GM10266 (cell line): ENCODE measurements at regions not wholly inside any gene's neighbourhood (a gene's known extent, or its start where the extent isn't known, plus 50 kb on each side); places are given as distances from the start of the nearest gene placed in this dataset.

Experiments used
- DNase-seq: peaks from one replicate; pipeline ENCODE4 v3.0.0; 2012; ENCODE audit errors: extremely low spot score
- TF ChIP-seq, protein P1 (sequence below): IDR thresholded peaks from 2 replicates; pipeline ENCODE4 v1.5.1; 2012; ENCODE audit warnings: mild to moderate bottlenecking, low read depth; ENCODE audit not compliant: control insufficient read depth, insufficient read depth; ENCODE audit errors: missing control alignments

DNA sequence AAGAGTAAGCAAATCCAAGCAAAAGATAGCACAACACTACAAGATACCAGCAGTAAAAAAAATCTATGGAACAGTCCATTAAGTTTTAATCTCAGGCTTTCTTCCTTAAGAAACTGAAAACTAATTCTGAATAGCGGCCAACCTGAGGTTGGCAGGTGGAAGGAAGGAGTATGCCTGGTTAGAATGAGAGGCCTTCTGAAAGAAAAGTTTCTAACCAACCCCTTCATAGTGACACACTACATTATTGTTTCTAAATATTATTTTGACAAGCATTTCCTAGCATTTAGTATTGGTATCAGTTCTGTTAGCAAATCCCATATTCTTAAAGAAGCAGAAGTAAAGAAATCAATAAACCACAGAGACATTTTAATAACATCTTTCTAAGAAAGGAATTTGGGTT lies 205.7 kb upstream of the PTBP2 start:
- no peak for DNase-seq
- TF ChIP-seq, protein P1, sequence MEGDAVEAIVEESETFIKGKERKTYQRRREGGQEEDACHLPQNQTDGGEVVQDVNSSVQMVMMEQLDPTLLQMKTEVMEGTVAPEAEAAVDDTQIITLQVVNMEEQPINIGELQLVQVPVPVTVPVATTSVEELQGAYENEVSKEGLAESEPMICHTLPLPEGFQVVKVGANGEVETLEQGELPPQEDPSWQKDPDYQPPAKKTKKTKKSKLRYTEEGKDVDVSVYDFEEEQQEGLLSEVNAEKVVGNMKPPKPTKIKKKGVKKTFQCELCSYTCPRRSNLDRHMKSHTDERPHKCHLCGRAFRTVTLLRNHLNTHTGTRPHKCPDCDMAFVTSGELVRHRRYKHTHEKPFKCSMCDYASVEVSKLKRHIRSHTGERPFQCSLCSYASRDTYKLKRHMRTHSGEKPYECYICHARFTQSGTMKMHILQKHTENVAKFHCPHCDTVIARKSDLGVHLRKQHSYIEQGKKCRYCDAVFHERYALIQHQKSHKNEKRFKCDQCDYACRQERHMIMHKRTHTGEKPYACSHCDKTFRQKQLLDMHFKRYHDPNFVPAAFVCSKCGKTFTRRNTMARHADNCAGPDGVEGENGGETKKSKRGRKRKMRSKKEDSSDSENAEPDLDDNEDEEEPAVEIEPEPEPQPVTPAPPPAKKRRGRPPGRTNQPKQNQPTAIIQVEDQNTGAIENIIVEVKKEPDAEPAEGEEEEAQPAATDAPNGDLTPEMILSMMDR: no peak

DNA sequence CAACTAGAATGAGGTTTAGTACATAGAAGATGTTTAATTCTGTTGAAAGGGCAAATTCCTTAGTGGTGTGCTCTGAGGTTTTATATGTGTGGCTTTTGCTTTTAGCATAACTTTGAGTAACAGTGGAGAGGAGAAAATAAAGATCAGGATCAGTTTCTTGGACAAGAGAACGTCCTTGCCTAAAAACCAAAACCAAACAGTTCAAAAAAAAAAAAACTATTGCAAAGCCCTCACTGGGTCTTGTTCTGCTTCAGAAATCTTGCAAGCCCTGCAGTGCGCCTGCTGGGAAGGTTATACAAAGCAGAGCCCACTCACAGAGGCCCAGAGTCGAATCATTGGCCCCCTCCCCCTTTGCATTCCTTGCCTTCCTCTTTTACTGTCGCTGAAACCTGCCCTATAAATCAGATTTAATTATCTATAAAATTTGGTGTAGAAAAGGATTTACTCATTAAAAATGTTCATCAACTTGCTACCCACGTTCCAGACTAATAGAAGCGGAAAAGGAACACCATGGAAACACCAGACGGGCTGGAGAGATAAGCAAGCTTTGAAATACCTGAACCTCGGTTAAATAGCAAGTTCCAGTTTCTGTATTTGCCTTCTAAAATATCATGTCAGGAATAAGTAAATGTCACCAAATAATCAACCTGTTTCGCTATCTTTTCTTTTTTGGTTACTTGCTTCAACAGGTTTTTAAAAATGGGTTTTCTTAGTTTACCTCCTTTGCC lies 201.6 kb upstream of the PTBP2 start:
- DNase-seq: no peak
- TF ChIP-seq, protein P1: no peak

DNA sequence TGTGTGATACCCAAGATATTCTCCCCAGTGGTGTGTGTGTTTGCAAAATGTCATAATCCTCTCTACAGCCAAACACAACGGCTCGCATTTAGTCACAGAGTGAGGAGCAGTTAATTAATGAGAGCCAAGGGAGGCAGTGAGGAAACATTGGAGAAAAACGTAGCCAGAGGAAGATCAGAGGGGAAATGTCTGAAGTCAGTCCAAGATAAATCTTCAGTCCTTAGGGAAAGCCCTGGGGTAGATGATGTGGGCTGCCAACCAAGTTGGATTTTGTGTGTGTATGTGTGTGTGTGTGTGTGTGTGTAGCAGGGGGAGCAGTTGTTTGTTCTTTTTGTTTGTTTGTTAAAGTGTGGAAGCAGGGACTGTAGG lies 201.0 kb upstream of the PTBP2 start:
- DNase-seq: no peak
- TF ChIP-seq, protein P1: no peak

DNA sequence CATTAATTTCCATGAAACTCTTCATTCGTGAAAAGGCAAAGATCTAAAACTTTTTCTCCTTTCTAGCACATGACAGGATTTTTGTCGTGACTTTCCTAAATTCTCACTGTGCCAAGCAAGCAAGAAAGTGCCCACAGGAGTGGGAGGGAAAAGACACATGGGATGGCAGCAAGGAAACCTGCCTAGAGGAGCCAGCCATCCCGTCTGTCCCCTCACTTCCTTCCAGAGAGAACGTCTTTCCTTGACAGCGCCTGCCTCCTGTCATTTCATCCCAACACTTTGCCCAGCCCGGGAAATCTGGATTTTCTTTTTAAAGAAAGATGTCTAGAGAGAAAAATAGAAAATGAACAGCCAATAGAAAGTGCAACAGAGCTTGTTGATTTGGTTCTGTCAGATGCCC lies 200.6 kb upstream of the PTBP2 start:
- DNase-seq: no peak
- TF ChIP-seq, protein P1: no peak

DNA sequence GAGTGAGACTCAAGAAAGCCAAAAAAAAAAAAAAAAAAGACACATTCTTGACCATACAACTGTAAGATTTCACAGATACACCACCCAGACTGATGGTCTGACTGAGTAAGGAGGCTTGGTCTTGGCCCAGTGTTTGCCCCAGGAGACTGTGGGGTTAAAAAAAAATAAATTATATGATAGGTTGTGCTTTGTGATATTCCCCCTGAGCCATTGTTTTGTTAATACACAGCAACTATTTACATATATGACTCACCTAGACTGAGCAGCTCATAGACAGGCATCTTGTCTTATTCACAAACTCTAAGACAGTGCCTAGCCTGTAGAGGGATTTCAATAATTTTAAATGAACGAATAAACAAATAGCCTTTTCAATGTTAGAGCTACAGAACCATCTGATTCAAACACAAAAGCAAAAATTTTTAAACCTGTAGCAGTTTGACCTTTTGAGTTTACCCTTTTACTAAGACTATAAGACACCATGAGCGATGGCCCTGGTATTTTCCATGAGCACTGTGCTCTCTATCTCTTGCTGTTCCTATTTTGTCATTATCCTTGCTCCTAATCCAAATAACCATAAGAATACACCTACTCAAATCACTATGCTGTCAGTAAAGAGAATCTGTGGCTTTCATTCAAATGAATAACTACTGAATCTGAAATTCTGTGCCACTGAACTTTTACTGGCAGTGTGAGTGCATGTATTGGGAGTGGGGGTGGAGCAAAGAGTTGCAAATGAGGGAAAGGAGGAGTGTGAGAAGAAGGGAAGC lies 199.4 kb upstream of the PTBP2 start:
- TF ChIP-seq, protein P1: no peak
- no peak for DNase-seq

DNA sequence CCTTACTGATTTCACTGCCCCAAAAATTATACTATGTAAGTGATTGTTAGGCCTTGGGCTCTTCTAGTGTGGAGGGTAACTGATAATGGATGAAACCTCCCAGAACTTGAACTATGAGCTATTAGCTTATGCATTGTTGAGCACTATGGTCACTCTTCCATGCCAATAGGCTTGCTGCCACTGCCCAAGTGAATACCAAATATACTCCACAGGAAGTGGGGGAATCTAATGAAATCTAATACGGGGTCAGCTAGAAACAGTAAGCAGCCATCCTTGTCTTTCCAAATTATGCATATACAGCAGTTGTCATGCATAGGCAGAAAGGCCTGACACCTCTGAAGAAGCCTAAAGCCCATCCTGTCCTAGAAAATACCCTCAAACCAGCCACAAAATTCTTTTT lies 198.7 kb upstream of the PTBP2 start:
- no peak for DNase-seq
- TF ChIP-seq, protein P1: no peak

DNA sequence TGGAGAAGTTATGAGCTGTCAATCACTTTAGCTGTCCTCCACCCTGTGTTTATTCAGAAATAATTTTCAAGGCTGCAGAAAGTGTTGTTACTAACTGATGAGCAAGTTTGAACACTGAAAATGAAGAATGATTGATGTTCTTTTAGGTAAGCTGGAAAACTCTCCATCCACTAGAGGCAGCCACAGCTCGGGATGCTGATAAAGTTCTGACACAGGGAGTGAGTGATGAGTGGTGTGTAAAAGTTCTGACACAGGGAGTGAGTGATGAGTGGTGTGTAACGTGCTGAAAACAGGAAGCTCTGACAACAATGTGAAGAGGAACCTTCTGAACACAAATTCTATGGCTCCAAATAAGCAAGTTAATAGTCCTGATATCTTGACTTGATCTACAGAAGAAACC lies 197.5 kb upstream of the PTBP2 start:
- TF ChIP-seq, protein P1: no peak
- DNase-seq: no peak
